A549 (cell line): ENCODE measurements at regions not wholly inside any gene's neighbourhood (a gene's known extent, or its start where the extent isn't known, plus 50 kb on each side); places are given as distances from the start of the nearest gene placed in this dataset.
A peak's percentile ranks its signal among the peaks of the same experiment; 100 is the strongest.

Experiments used
- ATAC-seq, 2 experiments: fragments of 200-7000 bp in 1 of 2; fragments of >200 bp in 1 of 2; cut with Nextera tagmentation in 1 of 2; cut with Tn5 transposase in 1 of 2; 3 replicates each; pipeline versions ENCODE4 v1.8.0 to v1.9.1; 2018 to 2020; ENCODE audit warnings: mild to moderate bottlenecking in 1 of 2, moderate library complexity in 1 of 2
- CTCF ChIA-PET: fragments of 300-600 bp; sonication (Branson Sonifier 250); formaldehyde crosslinking; extraction: SDS; loops from one replicate; lab custom pipeline; 2021; ENCODE audit warnings: antibody characterized with exemption, inconsistent platforms; lab: Yijun Ruan, JAX
- POLR2A ChIA-PET: fragments of 350-600 bp; formaldehyde crosslinking; extraction: SDS; loops from one replicate; lab custom pipeline; 2021; ENCODE audit warnings: antibody characterized with exemption, inconsistent platforms; lab: Yijun Ruan, JAX
- DNase-seq, 2 experiments: peaks; one replicate each; pipeline versions ENCODE4 v3.0.0 to v3.0.0-alpha.2; 2011 to 2016; ENCODE audit warnings: low read depth in 1 of 2, low spot score in 1 of 2
- FAIRE-seq: peaks from 2 replicates; lab custom pipeline; 2011; peaks lifted over from hg19 to GRCh38; lab: Jason Lieb, UNC
- H3K27ac ChIP-seq, 2 experiments: fragments of >200 bp; sonication (Bioruptor Twin); formaldehyde crosslinking; 3 replicates each; pipeline ENCODE4 v1.5.1; 2016 to 2017
- H3K4me1 ChIP-seq: fragments of >200 bp; sonication (Bioruptor Twin); formaldehyde crosslinking; 3 replicates; pipeline ENCODE4 v1.6.1; 2016
- H3K4me2 ChIP-seq: fragments of >200 bp; sonication (Bioruptor Twin); formaldehyde crosslinking; 3 replicates; pipeline ENCODE4 v1.6.1; 2016
- H3K4me3 ChIP-seq: fragments of >200 bp; sonication (Bioruptor Twin); formaldehyde crosslinking; 3 replicates; pipeline ENCODE4 v1.5.1; 2016
- H3K9me3 ChIP-seq: fragments of >200 bp; sonication (Bioruptor Twin); formaldehyde crosslinking; 3 replicates; pipeline ENCODE4 v1.6.1; 2016
- EP300 ChIP-seq, 2 experiments: fragments of >200 bp; sonication (Bioruptor Twin); formaldehyde crosslinking; IDR thresholded peaks; 2 replicates in 1 of 2; 3 replicates in 1 of 2; pipeline ENCODE4 v1.6.1; 2016 to 2017
- FOXS1 ChIP-seq: fragments of 250-450 bp; sonication (Bioruptor Pico); IDR thresholded peaks from 2 replicates; pipeline ENCODE4 v1.5.0; 2020; ENCODE audit warnings: mild to moderate bottlenecking, moderate library complexity
- MAFK ChIP-seq: fragments of 450-650 bp; IDR thresholded peaks from 2 replicates; pipeline ENCODE4 v1.6.1; 2014; ENCODE audit not compliant: partially characterized antibody
- PHF8 ChIP-seq: fragments of 200-600 bp; sonication (generic); IDR thresholded peaks from 2 replicates; pipeline ENCODE4 v1.6.1; 2016; ENCODE audit warnings: low read depth, mild to moderate bottlenecking, antibody characterized with exemption, moderate library complexity, borderline replicate concordance
- POLR2AphosphoS2 ChIP-seq: conservative IDR thresholded peaks from 2 replicates; pipeline ENCODE4 v1.6.1; 2012; ENCODE audit warnings: low read length, improper control_type of control experiment, inconsistent platforms

DNA sequence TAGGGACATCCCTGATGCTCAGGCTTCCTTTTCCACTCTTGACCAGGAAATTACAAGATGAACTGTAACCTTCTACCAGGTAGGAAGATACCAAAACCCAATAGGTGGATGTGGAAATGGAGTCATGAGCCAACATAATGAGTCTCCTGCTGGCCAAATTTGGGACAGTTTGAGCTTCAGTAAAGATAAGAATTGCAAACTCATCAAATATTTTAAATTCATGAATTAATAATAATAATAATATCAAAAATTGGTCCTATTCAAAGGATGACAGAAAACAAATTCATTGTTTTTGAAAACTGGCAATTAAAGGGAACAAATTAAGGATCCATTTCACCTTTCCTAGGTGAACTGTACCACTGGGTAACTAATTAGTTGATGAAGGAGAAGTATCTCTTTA is 309.7 kb downstream of the NEK10 start:
- no peak for DNase-seq
- Histone ChIP-seq H3K4me1 (no peaks in the 10 kb centered on the region), H3K9me3 (no peaks in the 10 kb centered on the region)
- POLR2A ChIA-PET, result no interaction called here
- no peak for TF ChIP-seq POLR2AphosphoS2
- TF ChIP-seq PHF8, result no peak
- peak; percentile 72 for TF ChIP-seq MAFK
- no peak for TF ChIP-seq EP300 (IDR thresholded peaks at IDR 0.05)
- no peak for TF ChIP-seq FOXS1
- TF ChIP-seq, all 56 proteins: peak for 1
- FAIRE-seq (no peak), ATAC-seq (no peak)
- CTCF ChIA-PET, result no interaction called here
- Histone ChIP-seq H3K4me2 (no peak overlapping the region), H3K4me3 (no peak overlapping the region), H3K27ac (no peak overlapping the region)
